ENCODE measurements at regions not wholly inside any gene's neighbourhood (a gene's known extent, or its start where the extent isn't known, plus 50 kb on each side); places are given as distances from the start of the nearest gene placed in this dataset.

DNA sequence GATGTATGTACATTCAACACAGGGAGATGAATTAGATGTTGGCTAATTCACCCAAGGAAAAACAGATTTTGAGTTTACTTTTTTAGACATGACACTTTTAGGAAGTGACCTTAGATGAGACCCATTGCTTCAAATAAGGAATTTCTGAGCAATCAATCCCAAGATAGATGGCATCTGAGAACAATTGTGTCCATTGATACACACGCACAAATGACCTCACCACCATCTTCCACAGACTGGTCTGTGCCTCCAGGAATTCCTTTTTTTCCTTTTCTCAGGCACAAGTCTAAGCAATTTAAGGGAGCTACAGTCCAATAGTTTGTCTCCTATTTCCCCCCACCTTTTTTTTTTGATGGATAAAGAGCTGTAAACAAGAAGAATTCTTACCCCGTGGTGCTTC, 265.3 kb downstream of the TBL1XR1 start:
- DNase-seq = no peak

GRCh38 chr3:176930942-176931341, 266.3 kb downstream of the TBL1XR1 start:
- DNase-seq = no peak

DNA sequence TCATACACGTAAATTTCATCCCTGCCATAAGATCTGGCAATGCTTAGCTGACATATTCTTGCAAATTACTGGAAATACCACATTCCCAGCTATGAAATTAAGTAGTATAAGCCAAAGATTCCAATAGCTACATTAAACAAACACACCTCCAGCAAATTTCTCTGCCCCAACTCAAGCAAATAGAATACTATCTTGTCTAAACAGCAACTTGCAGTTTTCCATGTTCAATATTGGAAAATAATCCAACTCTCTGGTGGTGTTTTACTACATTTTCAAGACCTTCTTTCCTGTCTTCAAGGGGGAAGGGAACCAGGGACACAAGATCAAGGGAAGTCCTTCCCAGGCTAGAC, 268.7 kb downstream of the TBL1XR1 start:
- no peak for DNase-seq

GRCh38 chr3:176927706-176928581, 269.3 kb downstream of the TBL1XR1 start:
- no peak for DNase-seq

GRCh38 chr3:176927280-176927679, 270.0 kb downstream of the TBL1XR1 start:
- DNase-seq = no peak

- no peak for DNase-seq
Observed at GRCh38 chr3:176926688-176927087, 270.6 kb downstream of the TBL1XR1 start.

DNA sequence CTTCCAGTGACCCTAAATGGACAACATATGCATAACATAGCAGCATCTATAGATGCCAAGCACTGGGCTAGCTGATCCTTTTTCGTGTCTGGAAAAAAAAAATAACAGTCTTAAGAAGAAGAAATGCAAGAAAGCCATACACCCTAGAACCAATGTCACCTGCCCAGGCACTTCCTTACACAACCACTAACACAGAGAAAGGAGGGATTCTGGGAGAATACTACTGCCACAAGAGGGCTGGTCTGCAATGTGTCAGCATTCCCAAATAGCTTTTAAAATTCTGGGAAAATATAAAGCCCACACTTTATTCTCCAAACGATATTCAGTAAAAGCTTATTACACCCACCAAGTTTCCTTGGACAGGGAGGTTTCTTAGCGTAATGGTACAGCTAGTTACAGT, 271.2 kb downstream of the TBL1XR1 start:
- no peak for DNase-seq

- peak; percentile 96 for DNase-seq
Observed at GRCh38 chr3:176920766-176921160, 276.5 kb downstream of the TBL1XR1 start.

- peak; percentile 93 for DNase-seq
Observed at GRCh38 chr3:176919836-176920765, 277.2 kb downstream of the TBL1XR1 start.

DNA sequence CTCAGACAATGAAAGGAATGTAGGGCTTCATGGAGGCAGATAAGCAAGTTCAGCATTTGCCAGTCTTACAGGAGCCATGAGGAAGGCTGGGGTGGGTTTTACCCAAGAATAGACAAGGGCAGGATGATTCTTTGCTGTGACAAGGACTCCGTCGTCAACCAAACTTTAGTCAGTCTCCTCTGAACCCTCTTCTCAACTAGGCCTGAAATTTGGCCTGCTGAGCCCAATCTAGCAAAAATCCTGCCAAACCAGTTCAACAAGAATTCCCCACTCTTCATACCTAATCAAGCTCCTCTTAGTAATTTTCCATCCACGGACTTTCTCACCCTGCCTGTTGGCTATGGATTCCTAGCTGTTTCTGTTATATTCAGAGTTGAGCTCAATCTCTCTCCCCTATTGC, 280.5 kb downstream of the TBL1XR1 start:
- no peak for DNase-seq

- DNase-seq = no peak
Observed at GRCh38 chr3:176914764-176915163, 282.5 kb downstream of the TBL1XR1 start.

DNA sequence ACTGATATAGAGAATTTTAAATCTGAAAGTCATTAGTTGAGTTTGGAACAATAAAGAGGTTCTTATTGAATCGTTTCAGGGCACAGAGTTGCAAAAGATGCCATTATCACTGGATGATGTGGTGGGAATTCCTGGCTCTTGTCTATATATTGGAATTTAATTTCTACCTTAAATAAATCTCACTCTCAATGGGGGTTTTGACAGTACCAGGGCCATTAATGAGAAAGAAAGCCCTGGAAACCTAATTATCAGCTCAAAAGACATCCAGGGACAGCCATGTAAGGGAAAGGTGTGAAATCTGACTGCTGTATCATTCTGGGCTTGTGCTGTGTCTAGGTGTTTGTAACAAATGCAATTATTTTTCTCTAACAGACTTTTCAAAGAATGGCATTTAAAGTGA, 285.7 kb downstream of the TBL1XR1 start:
- no peak for DNase-seq

DNA sequence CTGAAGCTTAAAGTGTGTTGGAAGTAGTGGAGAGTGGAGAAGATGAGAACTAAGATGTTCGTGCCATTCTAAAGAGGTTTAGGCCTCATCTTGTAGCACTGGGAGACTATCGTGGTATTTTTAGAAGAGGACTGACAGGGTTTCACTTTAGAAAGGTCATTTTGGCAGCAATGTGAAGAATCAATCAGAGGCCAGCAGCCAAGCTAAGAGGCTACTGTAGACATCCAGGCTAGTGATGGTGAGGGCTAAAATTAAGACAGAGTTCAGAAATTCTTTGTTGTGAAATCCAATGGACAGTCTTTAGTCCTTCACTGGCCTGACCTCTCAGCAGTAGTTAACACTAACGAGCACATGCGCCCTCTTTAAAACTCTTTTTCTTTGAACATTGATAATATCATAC, 288.2 kb downstream of the TBL1XR1 start:
- DNase-seq = no peak

DNA sequence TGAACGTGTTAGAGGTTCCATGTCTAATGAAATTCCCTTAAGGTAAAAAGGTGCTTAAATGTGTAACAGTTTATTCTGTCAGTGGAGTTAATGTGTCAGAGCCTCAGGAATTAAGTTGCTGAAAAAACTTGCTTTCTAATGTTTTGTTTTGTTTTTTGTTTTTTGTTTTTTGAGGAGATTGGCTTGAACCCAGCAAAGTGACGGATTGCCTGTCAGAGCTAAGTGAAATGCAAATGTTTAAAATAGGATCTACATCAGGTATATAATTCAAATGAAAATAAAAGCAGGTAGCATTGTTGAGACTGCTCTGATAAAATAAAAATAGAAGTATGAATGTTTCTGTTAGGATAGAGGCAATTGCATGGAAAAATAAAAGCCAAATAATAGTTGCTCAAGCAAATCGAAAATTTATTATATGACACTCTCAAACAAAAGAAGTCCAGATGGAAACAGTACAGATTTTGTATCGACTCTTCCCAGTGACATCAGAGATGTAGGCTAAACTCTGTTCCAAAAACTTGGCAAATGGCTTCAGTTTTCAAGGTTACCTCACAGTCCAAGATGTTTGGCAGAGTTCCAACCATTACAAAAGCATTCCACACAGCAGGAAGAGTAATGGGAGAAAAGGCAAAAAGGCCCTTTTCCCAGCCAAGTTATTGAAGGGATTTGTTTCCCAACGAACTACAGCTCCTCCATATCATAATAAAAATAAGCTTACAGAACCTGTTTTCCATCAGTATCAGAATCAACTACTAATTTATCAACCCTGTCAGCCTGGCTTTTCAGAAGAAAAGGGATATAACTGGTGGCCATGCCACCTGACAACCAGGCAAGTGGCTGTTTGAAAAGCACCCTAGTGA, 291.0 kb downstream of the TBL1XR1 start:
- peak; percentile 65 for DNase-seq

DNA sequence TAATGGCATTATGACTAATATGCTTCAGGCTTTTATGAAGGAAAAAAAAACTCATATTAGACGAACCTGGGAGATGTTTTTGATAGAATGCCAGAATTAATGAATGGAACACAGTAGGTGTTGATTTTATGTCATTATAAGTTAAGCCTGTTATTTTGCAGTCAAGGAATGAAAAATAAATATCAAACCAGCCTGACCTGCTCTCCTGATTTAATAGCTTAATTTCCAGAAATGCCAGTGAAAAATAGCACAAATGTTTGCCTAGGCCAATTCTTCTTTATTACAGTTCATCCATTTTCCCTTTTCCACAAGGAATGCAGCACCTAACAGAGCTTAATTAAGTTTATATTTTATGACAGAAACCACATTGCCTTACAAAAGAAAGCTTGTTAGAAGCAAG, 292.0 kb downstream of the TBL1XR1 start:
- DNase-seq = no peak

- no peak for DNase-seq
Observed at GRCh38 chr3:176904506-176904905, 292.8 kb downstream of the TBL1XR1 start.

GRCh38 chr3:176896640-176897039, 300.6 kb downstream of the TBL1XR1 start:
- no peak for DNase-seq

DNA sequence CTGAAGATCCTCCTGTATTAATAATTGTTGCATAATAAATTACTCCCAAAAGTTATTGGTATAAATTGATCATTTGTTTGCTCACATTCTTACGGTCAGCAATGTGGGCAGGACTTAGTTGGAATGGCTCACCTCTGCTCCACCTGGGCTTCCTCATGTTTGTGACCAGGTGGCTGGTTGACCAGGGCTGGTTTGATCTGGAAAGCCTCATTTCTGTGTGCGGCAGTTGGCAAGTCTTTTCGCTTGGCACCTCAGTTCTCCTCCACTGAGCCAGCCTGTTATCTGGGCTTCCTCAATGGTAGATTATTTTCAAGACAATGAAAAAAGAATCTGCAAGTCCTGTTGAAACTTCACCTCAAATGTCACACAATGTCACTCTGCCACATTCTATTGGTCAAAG, 301.1 kb downstream of the TBL1XR1 start:
- DNase-seq = no peak

GRCh38 chr3:176879710-176880109, 317.6 kb downstream of the TBL1XR1 start:
- no peak for DNase-seq

DNA sequence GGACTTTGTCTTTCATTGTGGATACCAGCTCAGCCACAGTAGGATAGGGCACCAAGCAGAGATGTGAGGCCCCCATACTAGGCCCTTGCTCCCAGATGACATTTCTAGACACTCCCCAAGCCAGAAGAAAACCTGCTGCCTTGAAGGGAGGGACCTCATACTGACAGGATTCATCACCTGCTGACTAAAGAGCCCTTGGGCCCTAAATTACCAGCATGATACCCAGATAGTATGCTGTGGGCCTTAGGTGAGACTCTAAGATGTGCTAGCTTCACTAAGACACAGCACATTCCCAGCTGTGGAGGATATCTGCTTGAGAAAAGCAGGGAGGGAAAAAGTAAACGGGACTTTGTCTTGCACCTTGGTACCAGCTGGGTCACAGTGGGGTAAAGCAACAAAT, 324.0 kb downstream of the TBL1XR1 start:
- no peak for DNase-seq

DNA sequence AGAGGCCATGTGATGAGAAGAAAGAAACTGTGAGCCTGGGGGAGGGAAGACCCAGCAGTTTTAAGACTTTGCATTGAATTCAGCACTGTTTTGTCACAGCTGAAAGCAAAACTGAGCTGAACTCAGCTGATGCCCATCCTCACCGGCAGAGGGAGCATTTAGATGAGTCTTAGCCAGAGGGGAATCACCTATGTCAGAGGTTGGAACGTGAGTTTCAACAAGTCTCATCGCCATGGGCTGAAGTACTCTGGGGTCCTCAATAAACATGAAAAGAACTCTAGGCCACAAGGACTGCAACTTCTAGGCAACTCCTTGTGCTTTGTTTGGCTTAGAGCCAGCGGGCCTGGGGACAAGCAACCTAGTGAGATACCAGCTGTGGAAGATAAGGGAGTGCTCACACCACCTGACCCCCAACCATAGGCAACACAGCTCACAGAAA, 324.5 kb downstream of the TBL1XR1 start:
- peak; percentile 52 for DNase-seq

- DNase-seq = no peak
Observed at GRCh38 chr3:176870451-176870850, 326.8 kb downstream of the TBL1XR1 start.

All from NCI-H1092 treated with DMSO at 0.1 percent for 48 hours (cell line).